DOHH2 (cell line): ENCODE measurements at regions not wholly inside any gene's neighbourhood (a gene's known extent, or its start where the extent isn't known, plus 50 kb on each side); places are given as distances from the start of the nearest gene placed in this dataset.

Experiments used
- H3F3A ChIP-seq: fragments of 200-600 bp; sonication (generic), shearing (Covaris generic); 2 replicates; pipeline ENCODE4 v1.6.0; 2016; ENCODE audit warnings: antibody characterized with exemption, mild to moderate bottlenecking; ENCODE audit not compliant: control insufficient read depth, insufficient read depth
- H3K27ac ChIP-seq: fragments of 200-600 bp; sonication (generic); 2 replicates; pipeline ENCODE4 v1.5.1; 2014; ENCODE audit warnings: low read depth, mild to moderate bottlenecking, low read length, moderate library complexity
- H3K27me3 ChIP-seq: fragments of 200-600 bp; sonication (generic); 2 replicates; pipeline ENCODE4 v1.6.1; 2014; ENCODE audit warnings: mild to moderate bottlenecking, low read length, mixed read lengths; ENCODE audit not compliant: control insufficient read depth
- H3K36me3 ChIP-seq: fragments of 200-600 bp; sonication (generic); 2 replicates; pipeline ENCODE4 v1.6.1; 2014; ENCODE audit warnings: mild to moderate bottlenecking, low read length, moderate library complexity, mixed read lengths; ENCODE audit not compliant: control insufficient read depth
- H3K4me1 ChIP-seq: fragments of 200-600 bp; sonication (generic); 2 replicates; pipeline ENCODE4 v1.6.1; 2014; ENCODE audit warnings: mild to moderate bottlenecking, low read length, mixed read lengths; ENCODE audit not compliant: control insufficient read depth
- H3K4me2 ChIP-seq: fragments of 200-600 bp; sonication (generic); 2 replicates; pipeline ENCODE4 v1.6.0; 2014; ENCODE audit warnings: mild to moderate bottlenecking, low read length, moderate library complexity
- H3K4me3 ChIP-seq: fragments of 200-600 bp; sonication (generic); 2 replicates; pipeline ENCODE4 v1.5.1; 2014; ENCODE audit warnings: mild to moderate bottlenecking, low read length, mixed read lengths
- H3K79me2 ChIP-seq: fragments of 200-600 bp; sonication (generic); 2 replicates; pipeline ENCODE4 v1.6.1; 2014; ENCODE audit warnings: mild to moderate bottlenecking, low read length, mixed read lengths; ENCODE audit not compliant: control insufficient read depth
- H3K9me2 ChIP-seq: fragments of 200-600 bp; sonication (generic); replicated peaks from 2 replicates; pipeline ENCODE4 v1.6.1; 2014; ENCODE audit warnings: mild to moderate bottlenecking, low read length, mixed read lengths; ENCODE audit not compliant: control insufficient read depth
- H3K9me3 ChIP-seq: fragments of 200-600 bp; sonication (generic); 2 replicates; pipeline ENCODE4 v1.6.1; 2014; ENCODE audit warnings: antibody characterized with exemption, low read length, mixed read lengths; ENCODE audit not compliant: control insufficient read depth, insufficient read depth
- H4K20me1 ChIP-seq: fragments of 200-600 bp; sonication (generic); 2 replicates; pipeline ENCODE4 v1.6.0; 2014; ENCODE audit warnings: low read depth, mild to moderate bottlenecking, antibody characterized with exemption, low read length, moderate library complexity; ENCODE audit not compliant: control insufficient read depth, insufficient read depth
- EZH2phosphoT487 ChIP-seq: fragments of 200-600 bp; sonication (generic); IDR thresholded peaks from 2 replicates; pipeline ENCODE4 v1.6.1; 2017; ENCODE audit warnings: borderline replicate concordance, mild to moderate bottlenecking, antibody characterized with exemption, low read length, moderate library complexity, mixed read lengths
- TF ChIP-seq, protein P1 (sequence below): fragments of 200-600 bp; sonication (generic); IDR thresholded peaks from one replicate; pipeline ENCODE4 v1.5.1; 2014; ENCODE audit warnings: antibody characterized with exemption, mild to moderate bottlenecking, low read depth, low read length; ENCODE audit not compliant: poor library complexity, severe bottlenecking

DNA sequence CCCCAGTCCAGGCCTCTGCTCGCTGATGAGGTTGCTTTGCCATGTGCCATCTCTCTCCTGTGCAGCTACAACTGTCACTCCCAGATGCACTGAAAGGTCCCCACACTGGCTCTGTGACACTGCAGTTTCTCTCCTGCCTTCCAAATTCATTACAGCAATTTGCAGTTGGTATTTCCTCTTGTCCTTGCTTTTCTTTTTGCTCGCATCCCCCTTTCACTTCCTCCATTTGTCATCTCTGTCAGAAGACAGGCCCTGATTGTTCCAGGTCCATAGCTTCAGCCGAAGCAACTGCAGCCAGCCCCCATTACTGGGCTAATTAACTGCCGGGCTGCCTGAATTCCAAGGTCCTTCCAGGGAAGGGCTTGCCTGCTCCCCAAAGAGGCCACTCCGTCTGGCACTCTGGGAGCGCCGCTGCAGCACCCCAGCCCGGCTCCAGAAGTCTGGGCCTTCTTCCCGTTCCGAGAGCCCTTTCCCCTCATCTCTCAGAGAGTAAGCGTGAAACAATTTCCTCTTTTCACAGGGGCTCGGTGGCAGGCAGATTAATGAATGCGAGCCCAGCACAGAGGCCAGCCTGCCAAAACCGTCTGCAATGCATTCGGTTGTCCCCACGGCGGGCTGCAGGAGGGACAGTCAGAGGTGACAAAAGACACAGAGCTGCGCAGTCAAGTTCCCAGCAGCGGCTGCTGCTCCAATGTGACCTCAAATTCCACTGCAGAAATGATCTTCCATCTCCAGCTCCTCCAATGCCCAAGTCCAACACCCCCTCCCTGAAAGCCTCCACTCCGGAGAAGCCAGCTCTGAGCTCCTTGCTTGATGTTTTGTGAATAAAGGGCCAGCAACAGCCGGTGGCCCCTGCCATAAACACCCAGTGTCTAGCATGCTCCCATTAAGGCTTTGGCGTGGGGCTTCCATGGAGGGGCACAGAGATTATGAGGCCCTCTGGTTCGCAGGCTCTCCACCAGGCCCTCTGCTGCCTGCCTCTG is 279.4 kb upstream of the HABP2 start:
- Histone ChIP-seq H3K4me2 (peak overlapping the region; percentile 52), H3K9me2 (no peaks in the 10 kb centered on the region), H3K79me2 (no peaks in the 10 kb centered on the region), H3K36me3 (no peaks in the 10 kb centered on the region), H3K9me3 (peaks cover 11% of the 10 kb centered on the region; the same call in 1 of the 2 replicates), H3F3A (no peaks in the 10 kb centered on the region), H3K27me3 (no peaks in the 10 kb centered on the region), H3K27ac (no peak overlapping the region), H3K4me1 (peaks cover 14% of the 10 kb centered on the region), H4K20me1 (no peaks in the 10 kb centered on the region), H3K4me3 (peak overlapping the region; percentile 36; the same call in 1 of the 2 replicates)
- no peak for TF ChIP-seq EZH2phosphoT487
- TF ChIP-seq, protein P1, sequence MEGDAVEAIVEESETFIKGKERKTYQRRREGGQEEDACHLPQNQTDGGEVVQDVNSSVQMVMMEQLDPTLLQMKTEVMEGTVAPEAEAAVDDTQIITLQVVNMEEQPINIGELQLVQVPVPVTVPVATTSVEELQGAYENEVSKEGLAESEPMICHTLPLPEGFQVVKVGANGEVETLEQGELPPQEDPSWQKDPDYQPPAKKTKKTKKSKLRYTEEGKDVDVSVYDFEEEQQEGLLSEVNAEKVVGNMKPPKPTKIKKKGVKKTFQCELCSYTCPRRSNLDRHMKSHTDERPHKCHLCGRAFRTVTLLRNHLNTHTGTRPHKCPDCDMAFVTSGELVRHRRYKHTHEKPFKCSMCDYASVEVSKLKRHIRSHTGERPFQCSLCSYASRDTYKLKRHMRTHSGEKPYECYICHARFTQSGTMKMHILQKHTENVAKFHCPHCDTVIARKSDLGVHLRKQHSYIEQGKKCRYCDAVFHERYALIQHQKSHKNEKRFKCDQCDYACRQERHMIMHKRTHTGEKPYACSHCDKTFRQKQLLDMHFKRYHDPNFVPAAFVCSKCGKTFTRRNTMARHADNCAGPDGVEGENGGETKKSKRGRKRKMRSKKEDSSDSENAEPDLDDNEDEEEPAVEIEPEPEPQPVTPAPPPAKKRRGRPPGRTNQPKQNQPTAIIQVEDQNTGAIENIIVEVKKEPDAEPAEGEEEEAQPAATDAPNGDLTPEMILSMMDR: no peak

DNA sequence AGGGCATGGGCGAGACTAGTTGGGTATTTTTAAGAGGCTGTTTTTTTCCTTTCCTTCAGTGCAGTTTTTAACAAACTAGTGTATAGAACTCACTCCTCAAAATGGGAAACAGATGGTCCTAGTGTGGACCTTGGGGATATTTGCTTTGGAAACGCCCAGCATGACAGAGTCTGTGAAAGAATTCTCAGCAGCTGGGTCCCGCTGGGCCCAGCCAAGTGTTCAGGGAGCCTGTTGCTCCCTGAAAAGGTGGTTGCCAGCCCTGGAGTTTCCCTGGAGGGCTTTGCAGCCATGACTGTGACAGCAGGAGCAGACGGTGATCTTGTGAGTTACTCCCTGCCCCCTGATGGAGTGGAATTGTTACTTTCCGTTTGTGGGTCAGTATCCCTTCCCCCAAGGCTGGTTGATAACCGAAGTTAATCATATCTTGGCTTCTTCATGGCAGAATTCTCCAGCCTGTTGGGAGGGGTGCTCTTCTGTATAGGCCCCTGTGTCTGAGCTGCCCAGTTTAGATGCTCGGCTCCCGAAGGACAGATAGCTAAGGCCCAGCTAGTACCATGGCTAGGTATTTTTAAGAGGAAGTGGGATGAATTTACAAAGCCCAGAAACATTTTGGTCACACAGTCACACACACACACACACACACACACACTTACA is 278.6 kb upstream of the HABP2 start:
- Histone ChIP-seq H3K4me2 (no peak overlapping the region), H3K9me3 (peaks cover 11% of the 10 kb centered on the region; the same call in 1 of the 2 replicates), H3K79me2 (no peaks in the 10 kb centered on the region), H3K27ac (no peak overlapping the region), H3K4me1 (peaks cover 14% of the 10 kb centered on the region), H3F3A (no peaks in the 10 kb centered on the region), H3K4me3 (no peak overlapping the region), H3K27me3 (no peaks in the 10 kb centered on the region), H3K36me3 (no peaks in the 10 kb centered on the region), H4K20me1 (no peaks in the 10 kb centered on the region), H3K9me2 (no peaks in the 10 kb centered on the region)
- TF ChIP-seq, protein P1: no peak
- TF ChIP-seq EZH2phosphoT487: no peak

DNA sequence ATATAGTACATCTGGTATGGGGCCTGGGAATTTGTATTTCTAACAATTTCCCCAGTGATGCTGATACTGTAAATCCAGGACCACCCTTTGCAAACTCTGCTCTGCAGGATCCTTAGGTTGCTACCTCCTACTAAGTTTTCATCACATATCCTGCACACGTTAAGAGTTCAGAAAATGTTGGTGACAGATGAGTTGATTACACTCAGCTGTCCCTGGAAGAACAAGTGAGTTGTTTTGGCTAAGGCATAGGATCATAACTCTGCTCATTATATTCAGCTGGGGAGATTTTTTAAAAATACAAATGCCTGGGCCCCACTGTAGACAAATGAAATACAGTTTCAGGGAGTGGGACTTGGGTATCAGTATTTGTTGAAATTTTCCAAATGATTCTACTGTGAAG is 274.6 kb upstream of the HABP2 start:
- no peaks in the 10 kb centered on the region for H3K27me3 ChIP-seq
- no peaks in the 10 kb centered on the region for H3F3A ChIP-seq
- H3K4me3 ChIP-seq: no peak overlapping the region
- H4K20me1 ChIP-seq: no peaks in the 10 kb centered on the region
- no peak overlapping the region for H3K27ac ChIP-seq
- H3K4me2 ChIP-seq: no peak overlapping the region
- H3K4me1 ChIP-seq: peaks cover 7% of the 10 kb centered on the region
- no peaks in the 10 kb centered on the region for H3K36me3 ChIP-seq
- no peaks in the 10 kb centered on the region for H3K79me2 ChIP-seq
- no peak for TF ChIP-seq EZH2phosphoT487
- TF ChIP-seq, protein P1: no peak
- peaks cover 8% of the 10 kb centered on the region; the same call in 1 of the 2 replicates for H3K9me3 ChIP-seq
- no peaks in the 10 kb centered on the region for H3K9me2 ChIP-seq
